GM13976 (cell line): ENCODE measurements at regions not wholly inside any gene's neighbourhood (a gene's known extent, or its start where the extent isn't known, plus 50 kb on each side); places are given as distances from the start of the nearest gene placed in this dataset.

Experiments
- DNase-seq: peaks from one replicate; pipeline ENCODE4 v3.0.0; 2012; ENCODE audit warnings: low spot score
- in situ Hi-C: fragments of 300-500 bp; cut with MboI; formaldehyde crosslinking; loops from one replicate; pipeline ENCODE4 v1.12.0; 2022; ENCODE audit warnings: low sequenced_read_pairs, mixed read lengths, inconsistent platforms; ENCODE audit not compliant: unreplicated experiment
- TF ChIP-seq, protein P1 (sequence below): IDR thresholded peaks from 2 replicates; pipeline ENCODE4 v1.5.1; 2012; ENCODE audit warnings: borderline replicate concordance, mild to moderate bottlenecking; ENCODE audit not compliant: insufficient read depth; ENCODE audit errors: extremely low read depth, missing control alignments, control extremely low read depth

DNA sequence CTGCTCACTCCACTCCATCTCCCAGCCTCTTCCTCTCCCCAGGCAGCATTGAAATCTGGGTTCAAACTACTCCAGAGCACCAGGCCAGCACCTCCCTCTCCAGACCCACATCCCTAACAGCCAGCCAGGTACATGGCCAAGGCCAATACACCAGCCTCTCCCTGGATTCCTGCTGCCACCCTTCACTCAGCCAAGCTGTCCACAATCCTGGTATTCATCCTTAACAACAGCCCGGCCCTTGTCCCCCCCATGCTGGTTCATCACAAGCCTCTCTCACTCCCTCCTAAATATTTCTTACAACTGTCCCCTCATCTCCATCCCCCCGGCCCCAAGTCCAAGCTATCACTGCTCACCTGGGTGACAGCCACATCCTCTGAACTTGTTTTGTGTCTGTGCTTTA lies 129.9 kb upstream of the HAAO start:
- in situ Hi-C loops, result no loop called here
- TF ChIP-seq, protein P1, sequence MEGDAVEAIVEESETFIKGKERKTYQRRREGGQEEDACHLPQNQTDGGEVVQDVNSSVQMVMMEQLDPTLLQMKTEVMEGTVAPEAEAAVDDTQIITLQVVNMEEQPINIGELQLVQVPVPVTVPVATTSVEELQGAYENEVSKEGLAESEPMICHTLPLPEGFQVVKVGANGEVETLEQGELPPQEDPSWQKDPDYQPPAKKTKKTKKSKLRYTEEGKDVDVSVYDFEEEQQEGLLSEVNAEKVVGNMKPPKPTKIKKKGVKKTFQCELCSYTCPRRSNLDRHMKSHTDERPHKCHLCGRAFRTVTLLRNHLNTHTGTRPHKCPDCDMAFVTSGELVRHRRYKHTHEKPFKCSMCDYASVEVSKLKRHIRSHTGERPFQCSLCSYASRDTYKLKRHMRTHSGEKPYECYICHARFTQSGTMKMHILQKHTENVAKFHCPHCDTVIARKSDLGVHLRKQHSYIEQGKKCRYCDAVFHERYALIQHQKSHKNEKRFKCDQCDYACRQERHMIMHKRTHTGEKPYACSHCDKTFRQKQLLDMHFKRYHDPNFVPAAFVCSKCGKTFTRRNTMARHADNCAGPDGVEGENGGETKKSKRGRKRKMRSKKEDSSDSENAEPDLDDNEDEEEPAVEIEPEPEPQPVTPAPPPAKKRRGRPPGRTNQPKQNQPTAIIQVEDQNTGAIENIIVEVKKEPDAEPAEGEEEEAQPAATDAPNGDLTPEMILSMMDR, result no peak
- no peak for DNase-seq

DNA sequence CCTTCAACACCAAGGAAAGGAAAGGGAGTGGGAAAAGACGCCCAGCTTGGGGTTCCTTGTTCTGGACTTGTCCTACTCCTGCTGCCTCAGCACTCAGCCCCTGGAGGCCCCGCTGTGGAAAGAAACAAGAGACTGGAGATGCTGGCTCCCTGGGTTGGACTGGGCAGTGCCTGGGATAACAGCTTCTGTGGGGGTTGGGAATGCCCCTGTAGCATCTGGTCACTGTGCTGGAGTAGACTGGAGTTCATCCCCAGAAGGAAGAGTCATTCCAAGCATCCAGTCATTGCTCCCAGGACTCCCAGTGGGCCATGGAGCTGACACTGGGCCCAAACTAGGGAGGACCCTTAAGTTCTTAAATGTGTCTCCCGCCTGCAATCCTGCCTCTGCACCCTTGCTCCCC lies 129.3 kb upstream of the HAAO start:
- DNase-seq, result no peak
- TF ChIP-seq, protein P1, result no peak
- in situ Hi-C loops, result no loop called here

DNA sequence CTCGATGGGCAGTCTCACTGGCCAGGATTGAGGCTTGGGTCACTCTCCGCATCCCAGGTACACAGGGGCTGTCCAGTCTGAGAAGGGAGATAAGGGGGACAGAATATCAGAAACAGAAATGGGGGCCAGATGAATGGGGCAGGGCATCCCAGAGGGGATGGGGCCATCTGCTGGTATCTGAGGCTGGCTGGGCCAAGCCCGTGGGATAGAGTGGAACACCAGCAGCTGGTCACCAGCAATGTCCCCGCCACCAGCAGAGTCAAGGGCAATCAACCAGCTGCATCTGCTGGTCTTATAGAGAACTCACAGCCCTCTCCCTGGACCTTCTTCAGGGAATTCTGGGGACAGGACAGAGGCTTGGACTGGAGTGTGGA lies 128.8 kb upstream of the HAAO start:
- TF ChIP-seq, protein P1, result no peak
- no peak for DNase-seq
- in situ Hi-C loops, result no loop called here

DNA sequence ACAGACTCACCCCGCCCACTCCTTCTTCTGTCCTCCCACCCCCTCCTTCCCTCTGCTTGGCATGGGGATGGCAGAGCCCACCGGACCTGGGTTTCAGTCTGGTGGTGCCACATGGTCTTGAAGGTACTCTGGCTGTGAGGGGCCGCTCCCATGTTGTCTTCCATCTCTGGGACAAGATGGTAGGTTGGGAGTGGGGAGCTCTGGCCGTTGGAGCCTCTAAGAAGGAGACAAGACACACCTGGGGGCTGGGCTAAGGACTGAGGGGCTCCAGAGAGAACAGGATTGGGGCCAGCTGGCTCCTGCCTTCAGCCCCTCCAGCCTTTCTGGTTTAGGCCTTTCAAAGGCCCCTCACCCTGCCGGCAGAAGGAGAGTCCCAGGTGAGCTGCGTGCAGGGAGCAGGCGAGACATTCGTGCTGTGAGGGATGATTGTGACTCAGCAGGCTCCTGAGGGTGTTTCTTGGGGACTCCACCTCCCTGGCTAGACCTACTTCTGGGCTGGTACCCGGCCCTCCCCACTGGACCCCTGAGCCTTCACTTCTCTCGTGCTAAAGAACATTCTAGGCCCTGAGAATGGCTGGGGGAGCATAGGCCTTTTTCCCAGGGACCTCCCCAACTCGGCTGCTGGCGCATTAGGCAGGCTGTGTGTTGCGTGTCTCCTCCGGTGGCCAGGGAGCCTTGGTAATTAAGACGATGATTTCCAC lies 128.2 kb upstream of the HAAO start:
- TF ChIP-seq, protein P1, result no peak
- no peak for DNase-seq
- in situ Hi-C loops, result no loop called here

DNA sequence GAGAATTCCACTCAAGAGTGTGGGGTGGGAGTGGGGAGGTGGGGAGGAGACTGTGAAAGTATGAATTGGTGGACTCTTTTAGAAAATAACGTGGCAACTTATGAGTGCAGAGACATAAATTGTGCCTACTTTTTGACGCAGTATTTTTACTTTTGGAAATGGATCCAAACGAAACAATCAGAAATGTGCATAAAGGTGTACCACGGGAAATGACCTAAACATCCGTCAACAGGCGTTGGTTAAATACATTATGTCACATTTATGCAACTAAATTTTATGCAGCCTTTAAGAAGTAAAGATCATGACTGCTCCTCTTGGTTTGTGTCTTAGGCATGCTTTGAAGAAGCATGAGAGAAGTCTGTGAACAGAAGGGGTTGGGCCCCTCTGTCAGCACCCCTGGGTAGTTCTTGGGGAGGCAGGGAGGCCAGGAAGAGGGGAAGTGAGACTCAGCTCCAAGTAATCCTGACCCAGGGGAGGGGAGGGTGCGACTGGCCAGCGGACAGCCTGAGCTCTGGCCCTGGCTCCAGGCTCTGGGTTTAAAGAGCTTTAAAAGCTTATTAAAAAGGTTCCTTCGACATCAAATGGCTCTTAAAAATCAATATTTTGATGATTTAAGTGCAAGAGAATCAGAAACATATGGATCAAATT lies 126.4 kb upstream of the HAAO start:
- TF ChIP-seq, protein P1, result no peak
- no peak for DNase-seq
- in situ Hi-C loops, result no loop called here

DNA sequence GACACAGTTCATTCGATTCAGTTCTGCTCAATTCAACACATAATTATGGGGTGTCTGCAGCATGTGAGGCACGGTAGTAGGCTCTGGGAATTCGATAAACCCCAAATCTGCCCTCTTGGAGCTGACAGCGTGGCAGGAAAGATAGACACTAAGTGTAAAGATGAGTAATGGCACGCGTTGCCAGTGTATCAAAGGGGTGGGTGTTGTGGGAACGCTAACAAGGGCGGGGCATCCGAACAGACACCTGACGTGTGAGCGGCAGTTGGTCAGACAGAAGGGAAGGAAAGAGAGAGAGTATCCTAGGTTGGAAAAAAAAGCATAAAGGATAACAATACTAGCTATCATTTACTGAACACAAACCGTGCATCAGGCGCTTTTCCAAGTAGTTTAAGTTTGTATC lies 125.7 kb upstream of the HAAO start:
- TF ChIP-seq, protein P1, result no peak
- in situ Hi-C loops, result no loop called here
- DNase-seq, result no peak
